ENCODE measurements at regions not wholly inside any gene's neighbourhood (a gene's known extent, or its start where the extent isn't known, plus 50 kb on each side); places are given as distances from the start of the nearest gene placed in this dataset.
"Not testable (repeated sequence)": the region's sequence is repeated elsewhere in the genome, so short reads cannot be mapped to it uniquely, and the experiment has no call there.

GRCh38 chr12:40172879-40173278 lies 51.9 kb upstream of the LRRK2 start:
- Mint-ChIP-seq H3K27me3 (ENCODE audit: unreplicated experiment) (peaks cover 2% of the 10 kb centered on the region), H3K9me3 (ENCODE audit: unreplicated experiment) (peaks cover 3% of the 10 kb centered on the region), H3K27ac (ENCODE audit: unreplicated experiment) (no peak overlapping the region), H3K36me3 (ENCODE audit: unreplicated experiment) (no peaks in the 10 kb centered on the region), H3K4me1 (ENCODE audit: low read depth, unreplicated experiment) (peaks cover 2% of the 10 kb centered on the region), H3K4me3 (ENCODE audit: unreplicated experiment) (no peak overlapping the region)
- DNase-seq = no peak
- TF ChIP-seq, protein P1, sequence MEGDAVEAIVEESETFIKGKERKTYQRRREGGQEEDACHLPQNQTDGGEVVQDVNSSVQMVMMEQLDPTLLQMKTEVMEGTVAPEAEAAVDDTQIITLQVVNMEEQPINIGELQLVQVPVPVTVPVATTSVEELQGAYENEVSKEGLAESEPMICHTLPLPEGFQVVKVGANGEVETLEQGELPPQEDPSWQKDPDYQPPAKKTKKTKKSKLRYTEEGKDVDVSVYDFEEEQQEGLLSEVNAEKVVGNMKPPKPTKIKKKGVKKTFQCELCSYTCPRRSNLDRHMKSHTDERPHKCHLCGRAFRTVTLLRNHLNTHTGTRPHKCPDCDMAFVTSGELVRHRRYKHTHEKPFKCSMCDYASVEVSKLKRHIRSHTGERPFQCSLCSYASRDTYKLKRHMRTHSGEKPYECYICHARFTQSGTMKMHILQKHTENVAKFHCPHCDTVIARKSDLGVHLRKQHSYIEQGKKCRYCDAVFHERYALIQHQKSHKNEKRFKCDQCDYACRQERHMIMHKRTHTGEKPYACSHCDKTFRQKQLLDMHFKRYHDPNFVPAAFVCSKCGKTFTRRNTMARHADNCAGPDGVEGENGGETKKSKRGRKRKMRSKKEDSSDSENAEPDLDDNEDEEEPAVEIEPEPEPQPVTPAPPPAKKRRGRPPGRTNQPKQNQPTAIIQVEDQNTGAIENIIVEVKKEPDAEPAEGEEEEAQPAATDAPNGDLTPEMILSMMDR (IDR thresholded peaks at IDR 0.05; ENCODE audit: partially characterized antibody, unreplicated experiment) = no peak

DNA sequence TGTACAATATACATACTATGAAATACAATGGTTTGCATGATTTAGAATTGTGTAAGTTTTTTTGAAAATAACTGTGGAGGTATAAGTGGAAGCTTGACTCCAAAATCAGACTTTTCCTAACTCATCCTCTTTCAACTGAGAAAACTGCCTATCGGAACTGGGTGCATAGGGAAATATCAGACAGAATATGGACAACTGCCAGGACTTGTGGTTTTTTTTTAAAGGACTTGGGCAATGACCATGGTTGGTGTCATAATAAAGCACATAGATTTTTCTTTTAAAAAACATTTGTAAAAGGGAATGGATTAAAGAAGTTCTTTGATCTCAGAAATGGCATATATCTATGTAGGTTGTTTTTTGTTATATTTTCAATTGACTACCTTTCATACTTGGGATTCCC lies 53.3 kb upstream of the LRRK2 start:
- H3K27ac Mint-ChIP-seq (ENCODE audit: unreplicated experiment) = no peak overlapping the region
- peaks cover 2% of the 10 kb centered on the region for H3K27me3 Mint-ChIP-seq (ENCODE audit: unreplicated experiment)
- peaks cover 2% of the 10 kb centered on the region for H3K4me1 Mint-ChIP-seq (ENCODE audit: low read depth, unreplicated experiment)
- H3K9me3 Mint-ChIP-seq (ENCODE audit: unreplicated experiment) = peaks cover 3% of the 10 kb centered on the region
- TF ChIP-seq, protein P1 (IDR thresholded peaks at IDR 0.05; ENCODE audit: partially characterized antibody, unreplicated experiment) = no peak
- DNase-seq = no peak
- H3K36me3 Mint-ChIP-seq (ENCODE audit: unreplicated experiment) = no peaks in the 10 kb centered on the region
- no peak overlapping the region for H3K4me3 Mint-ChIP-seq (ENCODE audit: unreplicated experiment)

GRCh38 chr12:40171066-40171465 lies 53.7 kb upstream of the LRRK2 start:
- H3K4me3 Mint-ChIP-seq (ENCODE audit: unreplicated experiment) = no peak overlapping the region
- TF ChIP-seq, protein P1 (IDR thresholded peaks at IDR 0.05; ENCODE audit: partially characterized antibody, unreplicated experiment) = no peak
- peaks cover 2% of the 10 kb centered on the region for H3K4me1 Mint-ChIP-seq (ENCODE audit: low read depth, unreplicated experiment)
- DNase-seq = no peak
- H3K27me3 Mint-ChIP-seq (ENCODE audit: unreplicated experiment) = peaks cover 2% of the 10 kb centered on the region
- peaks cover 3% of the 10 kb centered on the region for H3K9me3 Mint-ChIP-seq (ENCODE audit: unreplicated experiment)
- no peak overlapping the region for H3K27ac Mint-ChIP-seq (ENCODE audit: unreplicated experiment)
- H3K36me3 Mint-ChIP-seq (ENCODE audit: unreplicated experiment) = no peaks in the 10 kb centered on the region

DNA sequence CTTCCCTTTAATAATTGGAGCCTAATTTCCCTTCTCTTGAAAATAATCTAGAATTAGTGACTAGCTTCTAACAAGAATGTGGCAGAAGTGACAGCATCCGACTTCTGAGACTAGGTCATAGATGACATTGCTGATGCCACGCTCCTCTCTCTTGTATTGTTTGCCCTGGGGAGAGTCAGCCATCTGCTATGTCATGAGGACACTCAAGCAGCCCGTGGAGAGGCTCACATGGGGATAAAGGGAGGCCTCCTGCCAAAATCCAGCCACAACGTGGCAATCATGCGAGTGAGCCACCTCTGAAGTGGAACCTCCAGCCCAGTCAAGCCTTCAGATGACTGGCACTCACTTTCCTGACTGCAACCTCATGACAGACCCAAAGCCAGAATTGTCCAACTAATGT lies 54.2 kb upstream of the LRRK2 start:
- peaks cover 2% of the 10 kb centered on the region for H3K4me1 Mint-ChIP-seq (ENCODE audit: low read depth, unreplicated experiment)
- H3K4me3 Mint-ChIP-seq (ENCODE audit: unreplicated experiment) = no peak overlapping the region
- TF ChIP-seq, protein P1 (IDR thresholded peaks at IDR 0.05; ENCODE audit: partially characterized antibody, unreplicated experiment) = no peak
- peak overlapping the region; percentile 60 for H3K27ac Mint-ChIP-seq (ENCODE audit: unreplicated experiment)
- H3K36me3 Mint-ChIP-seq (ENCODE audit: unreplicated experiment) = peaks cover 1% of the 10 kb centered on the region
- peak; percentile 23 for DNase-seq
- H3K9me3 Mint-ChIP-seq (ENCODE audit: unreplicated experiment) = peaks cover 3% of the 10 kb centered on the region
- H3K27me3 Mint-ChIP-seq (ENCODE audit: unreplicated experiment) = peaks cover 2% of the 10 kb centered on the region

DNA sequence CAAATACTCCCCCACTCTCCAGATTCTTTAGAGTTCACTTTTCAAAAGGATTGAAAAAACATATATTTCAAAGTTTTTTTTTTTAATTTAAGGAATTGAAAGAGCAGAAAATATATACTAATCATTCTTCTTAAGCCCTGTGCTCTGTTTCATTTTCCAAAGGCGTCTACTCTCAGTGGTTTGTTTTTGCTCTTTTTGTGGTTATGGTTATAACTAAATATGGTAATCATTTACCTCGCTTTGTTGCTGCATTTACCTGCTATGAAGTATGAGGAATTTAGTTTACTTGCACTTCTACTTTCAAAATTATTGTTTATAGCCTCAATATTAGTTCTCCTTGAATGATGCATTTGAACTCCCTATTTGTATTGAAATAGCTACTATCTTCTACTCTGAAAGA lies 55.9 kb upstream of the LRRK2 start:
- Mint-ChIP-seq H3K4me3 (ENCODE audit: unreplicated experiment) (no peak overlapping the region), H3K27ac (ENCODE audit: unreplicated experiment) (no peak overlapping the region), H3K9me3 (ENCODE audit: unreplicated experiment) (peaks cover 7% of the 10 kb centered on the region), H3K36me3 (ENCODE audit: unreplicated experiment) (peaks cover 9% of the 10 kb centered on the region), H3K27me3 (ENCODE audit: unreplicated experiment) (no peaks in the 10 kb centered on the region), H3K4me1 (ENCODE audit: low read depth, unreplicated experiment) (peaks cover 2% of the 10 kb centered on the region)
- TF ChIP-seq, protein P1 (IDR thresholded peaks at IDR 0.05; ENCODE audit: partially characterized antibody, unreplicated experiment) = no peak
- DNase-seq = no peak

DNA sequence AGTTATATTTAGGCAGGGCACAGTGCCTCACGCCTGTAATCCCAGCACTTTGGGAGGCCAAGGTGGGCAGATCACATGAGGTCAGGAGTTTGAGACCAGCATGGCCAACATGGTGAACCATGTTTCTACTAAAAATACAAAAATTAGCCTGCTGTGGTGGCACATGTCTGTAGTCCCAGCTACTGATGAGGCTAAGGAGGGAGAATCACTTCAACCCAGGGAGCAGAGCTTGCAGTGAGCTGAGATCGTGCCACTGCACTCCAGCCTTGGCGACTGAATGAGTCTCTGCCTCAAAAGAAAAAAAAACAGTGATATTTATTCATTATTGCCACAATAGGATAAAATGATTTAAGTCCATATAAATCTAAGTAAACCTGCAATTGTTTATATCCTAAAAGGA lies 56.4 kb upstream of the LRRK2 start:
- H3K27me3 Mint-ChIP-seq (ENCODE audit: unreplicated experiment); H3K9me3 Mint-ChIP-seq (ENCODE audit: unreplicated experiment); DNase-seq; H3K4me1 Mint-ChIP-seq (ENCODE audit: low read depth, unreplicated experiment); H3K4me3 Mint-ChIP-seq (ENCODE audit: unreplicated experiment); H3K27ac Mint-ChIP-seq (ENCODE audit: unreplicated experiment): not testable (repeated sequence)
- H3K36me3 Mint-ChIP-seq (ENCODE audit: unreplicated experiment) = peaks cover 10% of the 10 kb centered on the region
